SK-N-SH treated with all-trans-retinoic acid at 6 μM for 48 hours (cell line): ENCODE measurements at regions not wholly inside any gene's neighbourhood (a gene's known extent, or its start where the extent isn't known, plus 50 kb on each side); places are given as distances from the start of the nearest gene placed in this dataset.

Source experiments
- BACH2 ChIP-seq: fragments of 250-450 bp; sonication (Bioruptor Pico); IDR thresholded peaks from 2 replicates; pipeline ENCODE4 v1.9.0; 2021; ENCODE audit warnings: mild to moderate bottlenecking, borderline replicate concordance
- CREB5 ChIP-seq: fragments of 250-450 bp; sonication (Bioruptor Pico); IDR thresholded peaks from 2 replicates; pipeline ENCODE4 v1.5.1; 2020; ENCODE audit warnings: low read depth, mild to moderate bottlenecking, moderate library complexity
- CSDC2 ChIP-seq: fragments of 250-450 bp; sonication (Bioruptor Pico); IDR thresholded peaks from 2 replicates; pipeline ENCODE4 v1.5.0; 2020; ENCODE audit warnings: mild to moderate bottlenecking, moderate library complexity
- GLIS3 ChIP-seq: fragments of 250-450 bp; sonication (Bioruptor Pico); IDR thresholded peaks from 2 replicates; pipeline ENCODE4 v1.5.0; 2020; ENCODE audit warnings: mild to moderate bottlenecking, moderate library complexity
- PATZ1 ChIP-seq: fragments of 250-450 bp; sonication (Bioruptor Pico); IDR thresholded peaks from 2 replicates; pipeline ENCODE4 v1.8.0; 2020; ENCODE audit warnings: mild to moderate bottlenecking, moderate library complexity, borderline replicate concordance
- PPARA ChIP-seq: fragments of 250-450 bp; sonication (Bioruptor Pico); IDR thresholded peaks from 2 replicates; pipeline ENCODE4 v1.5.0; 2020; ENCODE audit warnings: mild to moderate bottlenecking, borderline replicate concordance
- RARB ChIP-seq: fragments of 250-450 bp; sonication (Bioruptor Pico); IDR thresholded peaks from 2 replicates; pipeline ENCODE4 v1.8.0; 2021; ENCODE audit warnings: mild to moderate bottlenecking, moderate library complexity
- ZFP30 ChIP-seq: fragments of 450-650 bp; formaldehyde crosslinking; IDR thresholded peaks from 2 replicates; pipeline ENCODE4 v1.5.0; 2022; ENCODE audit warnings: mild to moderate bottlenecking, moderate library complexity
- ZNF8 ChIP-seq: fragments of 450-650 bp; formaldehyde crosslinking; IDR thresholded peaks from 2 replicates; pipeline ENCODE4 v1.5.0; 2020; ENCODE audit warnings: mild to moderate bottlenecking, moderate library complexity

GRCh38 chr6:139851206-139851605, 476.8 kb upstream of the CITED2 start:
- no peak for TF ChIP-seq GLIS3
- no peak for TF ChIP-seq PPARA
- TF ChIP-seq ZNF8 (CRISPR knock-in tag) = no peak
- no peak for TF ChIP-seq ZFP30 (CRISPR knock-in tag)
- no peak for TF ChIP-seq RARB (CRISPR knock-in tag)
- TF ChIP-seq PATZ1 (CRISPR knock-in tag) = no peak
- TF ChIP-seq CREB5 (CRISPR knock-in tag) = no peak
- TF ChIP-seq BACH2 (CRISPR knock-in tag) = no peak
- TF ChIP-seq CSDC2 (CRISPR knock-in tag) = no peak
